RPMI8226 (cell line): ENCODE measurements at regions not wholly inside any gene's neighbourhood (a gene's known extent, or its start where the extent isn't known, plus 50 kb on each side); places are given as distances from the start of the nearest gene placed in this dataset.

Source experiments
- DNase-seq: peaks from one replicate; pipeline ENCODE4 v3.0.0-alpha.2; 2015

DNA sequence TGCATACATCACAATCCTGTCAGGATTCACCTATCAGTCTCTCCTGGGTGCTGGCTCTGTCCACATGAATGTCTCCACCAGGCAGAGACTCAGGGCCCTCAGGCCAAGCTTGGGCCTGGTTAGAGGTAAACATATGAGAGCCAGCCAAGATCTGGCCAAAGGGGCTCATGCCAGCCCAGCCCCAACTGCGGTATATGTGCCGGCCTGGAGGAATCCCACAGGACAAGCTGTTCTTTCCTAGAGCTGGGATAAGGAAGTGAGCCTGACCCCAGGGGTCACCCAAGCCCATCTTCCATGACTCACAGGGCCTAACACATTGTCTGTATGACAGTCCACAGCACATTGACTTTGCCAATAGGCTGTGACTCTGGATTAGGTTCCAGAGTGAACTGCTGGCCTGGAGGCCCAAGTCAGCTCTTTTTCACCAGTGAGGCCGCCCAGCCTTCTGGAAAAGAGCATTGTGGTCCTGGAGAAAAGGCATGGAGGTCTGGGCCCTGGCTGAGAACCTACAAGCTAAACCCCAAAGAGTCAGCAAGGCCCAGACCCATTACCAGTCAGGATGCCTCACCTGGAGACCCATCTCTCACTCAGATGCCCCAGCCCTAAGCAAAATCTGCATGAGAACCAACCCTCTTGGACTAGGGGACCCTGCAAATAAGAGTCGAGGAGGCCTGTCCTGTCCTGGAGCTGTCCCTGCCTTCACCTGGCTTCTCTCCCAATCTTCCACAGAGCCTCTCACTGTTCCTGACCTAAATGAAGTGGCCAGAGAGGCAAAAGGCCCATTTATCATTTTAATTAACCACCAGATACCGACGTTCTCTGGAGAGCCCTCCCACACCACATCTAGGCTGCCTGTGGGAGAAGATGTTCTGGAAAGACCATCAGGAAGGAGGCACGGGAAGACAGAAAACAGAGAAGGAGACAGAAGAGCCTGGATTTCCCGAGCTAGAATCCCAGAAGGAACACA lies 120.9 kb upstream of the PKDCC start:
- DNase-seq, result no peak

GRCh38 chr2:41927581-41928264 lies 120.1 kb upstream of the PKDCC start:
- DNase-seq, result no peak

DNA sequence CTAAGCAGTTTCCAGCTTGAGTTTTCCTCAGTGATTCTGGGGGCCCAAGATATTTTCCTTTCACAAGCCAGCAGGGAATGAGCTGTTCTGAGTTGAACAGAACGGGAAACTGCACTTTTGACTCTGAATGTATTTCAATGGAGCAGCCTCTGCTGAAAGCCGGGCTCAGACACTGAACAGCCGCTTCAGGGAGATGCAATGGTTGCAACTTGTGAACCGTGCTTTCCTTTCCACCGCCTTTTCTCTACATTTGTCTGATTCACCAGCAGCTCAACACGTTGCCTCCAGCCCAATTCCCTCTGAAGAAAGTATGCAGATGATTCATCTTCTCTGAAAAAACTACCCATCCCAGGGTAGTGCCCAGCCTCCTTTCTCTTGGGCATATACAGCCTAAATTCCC lies 119.3 kb upstream of the PKDCC start:
- no peak for DNase-seq

DNA sequence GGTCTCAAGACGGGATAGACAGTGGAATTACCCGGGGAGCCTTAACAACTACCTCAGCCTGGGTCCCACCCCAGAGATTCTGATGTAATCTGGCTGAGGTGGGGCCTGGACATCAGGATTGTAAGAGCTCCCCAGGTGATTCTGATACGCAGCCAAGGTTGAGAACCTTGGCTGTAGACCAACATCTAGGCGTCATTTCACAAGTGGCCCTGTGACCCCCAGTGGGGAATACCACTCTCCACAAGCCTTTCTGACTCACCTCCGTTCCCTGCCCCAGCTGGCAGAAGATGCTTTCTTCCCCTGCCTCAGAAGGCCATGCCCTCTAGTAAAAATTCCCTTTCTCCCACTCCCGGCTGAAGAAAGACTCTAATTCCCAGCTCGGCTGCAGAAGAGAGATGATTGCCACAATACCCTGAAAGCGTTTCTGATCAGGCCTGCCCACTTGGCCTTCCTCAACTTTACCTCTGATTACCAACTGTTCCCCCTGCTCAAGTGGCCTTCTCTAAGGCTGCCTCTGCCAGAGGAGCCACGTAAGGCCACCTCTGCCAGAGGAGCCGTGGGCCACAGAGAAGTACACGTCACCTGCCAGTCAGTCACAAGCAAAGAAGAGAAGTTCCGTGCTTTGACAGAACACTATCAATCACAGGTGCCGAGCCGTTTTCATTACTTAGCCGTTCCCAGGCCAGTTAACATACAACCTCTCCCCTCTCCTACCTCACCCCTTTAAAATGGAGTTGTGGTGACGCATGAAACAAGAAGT lies 116.8 kb upstream of the PKDCC start:
- DNase-seq, result no peak

GRCh38 chr2:41932241-41933045 lies 115.4 kb upstream of the PKDCC start:
- no peak for DNase-seq

- no peak for DNase-seq
Measured at GRCh38 chr2:41933046-41933420, 114.8 kb upstream of the PKDCC start.

DNA sequence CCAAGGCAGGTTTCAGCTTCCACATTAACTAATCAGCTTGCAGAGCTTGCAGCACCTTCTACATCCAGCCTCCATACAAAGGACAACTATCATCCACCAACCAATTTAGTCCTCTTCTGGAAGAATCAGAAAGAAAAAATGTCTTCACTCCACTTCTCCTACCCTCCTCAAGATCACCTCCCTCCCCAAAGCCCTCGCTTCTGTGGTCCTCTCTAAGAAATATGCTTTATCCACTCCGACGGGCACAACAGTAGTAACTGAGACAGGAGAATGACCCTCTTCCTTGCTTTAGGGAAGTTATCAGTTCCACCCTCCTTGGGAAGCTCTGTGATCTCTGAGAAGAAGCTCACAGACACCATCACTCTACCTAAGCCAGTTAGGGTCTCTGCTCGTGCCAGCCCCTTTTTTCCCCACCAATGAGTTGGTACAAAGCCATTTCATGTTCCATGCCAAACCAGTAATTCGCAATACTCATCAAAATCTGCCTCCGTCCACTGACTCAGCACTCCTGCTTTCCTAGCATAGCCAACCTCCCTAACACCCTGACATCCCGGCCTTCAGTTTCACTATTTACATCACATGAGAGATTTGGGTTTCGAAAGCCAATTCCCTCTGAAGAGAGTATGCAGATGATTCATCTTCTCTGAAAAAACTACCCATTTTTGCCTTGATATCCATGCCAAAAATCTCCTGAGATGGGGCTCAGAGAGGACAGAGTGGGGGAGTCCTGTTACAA lies 114.1 kb upstream of the PKDCC start:
- DNase-seq, result peak; percentile 35

GRCh38 chr2:41934329-41934958 lies 113.4 kb upstream of the PKDCC start:
- DNase-seq, result no peak

GRCh38 chr2:41935002-41935401 lies 112.8 kb upstream of the PKDCC start:
- DNase-seq, result no peak

GRCh38 chr2:41935825-41936224 lies 112.0 kb upstream of the PKDCC start:
- no peak for DNase-seq

GRCh38 chr2:41936771-41937463 lies 110.9 kb upstream of the PKDCC start:
- no peak for DNase-seq

DNA sequence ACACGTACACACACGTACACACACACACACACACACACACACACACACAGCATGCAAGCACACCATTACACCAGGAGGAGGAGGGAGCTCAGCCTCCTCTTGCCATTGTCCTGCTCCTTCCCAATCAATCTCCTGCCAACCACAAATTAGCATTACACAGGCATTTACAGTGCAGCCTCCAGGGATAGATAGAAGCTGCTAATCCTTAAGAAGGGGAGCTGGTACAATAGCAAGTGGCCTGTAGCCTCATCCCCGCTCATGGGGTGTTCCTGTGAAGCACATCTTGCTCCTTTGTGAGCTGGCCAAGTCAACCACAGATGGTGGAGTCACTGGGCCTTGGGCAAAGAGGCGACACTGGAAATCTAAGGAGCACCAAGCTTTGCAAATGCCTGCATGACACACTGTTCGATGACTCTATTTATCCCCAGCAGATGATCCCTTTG lies 110.3 kb upstream of the PKDCC start:
- no peak for DNase-seq

- no peak for DNase-seq
Measured at GRCh38 chr2:41937921-41938708, 109.7 kb upstream of the PKDCC start.

DNA sequence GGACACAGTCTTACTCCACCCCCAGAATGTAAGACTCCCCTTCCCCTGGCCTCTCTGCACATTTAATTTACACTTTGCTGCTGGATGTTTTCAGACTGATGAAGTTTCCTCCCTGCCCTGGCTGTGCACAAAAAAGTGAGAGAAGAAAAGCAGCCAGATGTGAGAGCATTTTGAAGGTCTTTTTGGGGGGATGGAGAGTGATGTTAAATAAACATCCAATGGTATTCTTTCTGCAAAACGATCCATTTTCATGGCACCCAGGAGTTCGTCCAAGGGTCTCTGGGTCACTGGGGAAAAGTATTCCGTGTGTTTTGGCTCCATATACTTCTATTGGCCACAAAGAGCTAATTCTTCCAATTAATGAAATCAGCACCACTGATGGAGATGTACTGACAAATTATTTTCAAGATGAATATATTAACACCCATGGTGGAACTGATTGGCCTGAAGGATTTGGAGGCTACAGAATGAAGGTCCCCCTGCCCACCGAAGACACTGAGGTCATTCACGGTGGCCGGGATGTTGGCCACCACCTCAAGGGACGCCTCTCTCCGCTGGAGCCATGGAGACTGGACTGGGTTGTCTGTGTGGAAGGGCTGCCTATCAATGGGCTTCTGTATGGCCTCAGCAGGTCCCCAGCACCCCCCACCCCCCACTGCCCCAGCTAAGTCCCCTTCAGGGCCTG lies 107.6 kb upstream of the PKDCC start:
- DNase-seq, result no peak

DNA sequence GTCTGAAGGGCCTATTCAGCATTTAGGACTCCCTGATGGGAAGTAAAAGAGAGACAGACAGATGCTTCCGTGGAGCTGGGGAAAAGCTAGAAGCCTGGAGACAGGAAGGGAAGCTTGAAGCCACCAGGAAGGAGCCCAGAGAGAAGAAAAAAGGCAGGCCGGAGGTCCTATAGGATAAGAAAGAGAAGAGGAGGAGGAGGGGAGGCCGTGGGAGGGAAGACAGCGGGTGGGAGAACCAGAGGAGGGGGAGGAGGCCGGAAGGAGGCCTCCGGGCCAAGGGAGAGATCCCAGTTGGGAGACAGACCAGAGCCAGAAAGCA lies 107.1 kb upstream of the PKDCC start:
- DNase-seq, result no peak

- DNase-seq, result no peak
Measured at GRCh38 chr2:41941831-41942230, 106.0 kb upstream of the PKDCC start.

DNA sequence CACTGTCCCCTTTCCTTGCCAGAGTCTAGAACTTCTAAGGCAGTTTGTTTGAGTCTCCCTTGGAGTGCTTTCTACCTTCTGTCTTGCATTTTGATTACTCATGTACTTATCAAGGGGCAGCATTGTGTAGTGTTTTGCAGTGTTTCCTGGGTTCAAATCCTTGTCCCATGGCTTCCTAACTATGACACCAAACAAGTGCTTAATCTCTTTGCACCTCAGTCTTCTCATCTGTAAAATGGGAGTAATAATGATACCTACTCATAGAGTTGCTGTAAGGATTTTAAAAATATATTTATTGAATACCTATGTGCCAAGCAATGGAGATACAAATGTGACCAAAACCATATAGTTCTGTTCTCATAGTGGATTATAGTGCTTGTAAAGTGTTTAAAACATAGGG lies 105.5 kb upstream of the PKDCC start:
- no peak for DNase-seq

GRCh38 chr2:41943159-41943558 lies 104.7 kb upstream of the PKDCC start:
- no peak for DNase-seq

- no peak for DNase-seq
Measured at GRCh38 chr2:41944220-41944880, 103.5 kb upstream of the PKDCC start.
